Mesenteric fat pad (tissue), 1 donor: ENCODE measurements at regions not wholly inside any gene's neighbourhood (a gene's known extent, or its start where the extent isn't known, plus 50 kb on each side); places are given as distances from the start of the nearest gene placed in this dataset.
"Not testable (repeated sequence)": the region's sequence is repeated elsewhere in the genome, so short reads cannot be mapped to it uniquely, and the experiment has no call there.

Experiments
- DNase-seq: peaks from one replicate; pipeline ENCODE4 v3.0.0-alpha.2; 2020; ENCODE audit warnings: low spot score
- donor health status: DM: yes; HTN: yes; CAD: no.

DNA sequence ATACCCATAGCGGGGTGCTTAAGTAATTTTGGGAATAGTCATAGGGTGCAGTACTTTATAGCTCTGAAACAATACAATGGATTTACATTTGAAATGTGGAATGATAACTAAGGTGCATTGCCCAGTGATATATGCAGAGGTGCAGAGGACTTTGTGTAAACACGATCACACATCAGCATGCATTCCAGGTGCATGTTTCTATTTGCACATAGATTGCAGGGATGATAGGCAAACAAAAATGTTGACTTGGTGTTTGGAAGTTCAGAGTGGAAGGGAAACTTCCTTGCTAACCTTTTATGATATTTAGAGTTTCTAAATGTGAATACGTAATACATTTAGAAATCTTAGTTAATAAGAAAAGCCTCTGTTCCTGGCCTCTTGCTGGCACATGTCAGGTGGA lies 941.5 kb downstream of the TUBA3C start:
- DNase-seq, result not testable (repeated sequence)

DNA sequence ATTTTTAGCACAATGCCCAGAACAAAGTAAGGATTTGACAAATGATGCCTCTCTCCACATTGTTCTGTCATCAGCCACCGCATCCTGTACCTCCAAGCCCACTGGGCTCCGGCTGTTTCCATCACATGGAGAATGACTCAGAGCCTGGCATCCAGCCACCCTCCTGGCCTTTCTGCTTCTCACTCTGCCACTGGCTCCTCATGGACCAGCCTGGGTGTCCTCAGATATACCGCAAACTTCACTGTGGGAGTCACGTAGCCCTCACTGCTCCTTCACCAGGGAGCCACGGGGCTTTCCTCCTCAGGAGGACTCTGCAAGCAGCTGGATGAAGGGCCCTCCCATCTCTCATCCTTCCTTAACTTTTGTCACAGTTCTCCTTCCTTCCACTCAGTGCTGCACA lies 943.0 kb downstream of the TUBA3C start:
- DNase-seq, result not testable (repeated sequence)

DNA sequence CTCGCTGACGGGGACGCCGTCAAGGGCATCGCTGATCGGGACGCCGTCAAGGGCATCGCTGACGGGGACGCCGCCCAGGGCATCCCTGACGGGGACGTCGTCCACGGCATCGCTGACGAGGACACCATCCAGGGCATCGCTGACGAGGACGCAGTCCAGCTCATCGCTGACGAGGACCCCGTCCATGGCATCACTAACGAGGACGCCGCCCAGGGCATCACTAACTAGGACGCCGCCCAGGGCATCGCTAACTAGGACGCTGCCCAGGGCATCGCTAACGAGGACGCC lies 945.2 kb downstream of the TUBA3C start:
- no peak for DNase-seq

DNA sequence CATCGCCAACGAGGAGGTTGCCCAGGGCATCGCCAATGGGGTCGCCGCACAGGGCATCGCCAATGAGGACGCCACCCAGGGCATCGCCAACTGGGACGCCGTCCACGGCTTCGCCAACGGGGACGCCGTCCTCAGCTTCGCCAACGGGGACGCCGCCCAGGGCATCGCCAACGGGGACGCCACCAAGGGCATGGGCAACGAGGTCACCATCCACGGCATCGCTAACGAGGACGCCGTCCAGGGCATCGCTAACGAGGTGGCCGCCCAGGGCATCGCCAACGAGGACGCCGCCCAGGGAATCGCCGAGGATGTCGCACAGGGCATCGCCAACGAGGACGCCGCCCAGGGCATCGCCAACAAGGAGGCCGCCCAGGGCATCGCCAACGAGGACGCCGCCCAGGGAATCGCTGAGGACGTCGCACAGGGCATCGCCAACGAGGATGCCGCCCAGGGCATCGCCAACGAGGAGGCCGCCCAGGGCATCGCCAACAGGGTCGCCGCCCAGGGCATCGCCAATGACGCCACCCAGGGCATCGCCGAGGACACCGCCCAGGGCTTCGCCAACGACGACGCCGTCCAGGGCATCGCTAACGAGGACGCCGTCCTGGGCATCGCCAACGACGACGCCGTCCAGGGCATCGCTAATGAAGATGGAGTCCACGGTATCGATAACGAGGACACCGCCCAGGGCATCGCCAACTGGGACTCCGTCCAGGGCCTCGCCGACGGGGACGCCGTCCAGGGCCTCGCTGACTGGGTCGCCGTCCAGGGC lies 945.7 kb downstream of the TUBA3C start:
- DNase-seq, result no peak

DNA sequence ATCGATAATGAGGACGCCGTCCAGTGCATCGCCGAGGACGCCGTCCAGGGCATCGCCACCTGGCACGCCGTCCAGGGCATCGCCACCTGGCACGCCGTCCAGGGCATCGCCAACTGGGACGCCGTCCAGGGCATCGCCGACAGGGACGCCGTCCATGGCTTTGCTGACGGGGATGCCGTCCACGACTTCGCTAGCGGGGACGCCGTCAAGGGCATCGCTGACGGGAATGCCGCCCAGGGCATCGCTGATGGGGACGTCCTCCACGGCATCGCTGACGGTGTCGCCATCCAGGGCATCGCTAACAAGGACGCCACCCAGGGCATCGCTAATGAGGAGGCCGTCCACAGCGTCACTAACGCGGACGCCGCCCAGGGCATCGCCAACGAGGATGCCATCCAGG lies 946.5 kb downstream of the TUBA3C start:
- DNase-seq, result no peak

DNA sequence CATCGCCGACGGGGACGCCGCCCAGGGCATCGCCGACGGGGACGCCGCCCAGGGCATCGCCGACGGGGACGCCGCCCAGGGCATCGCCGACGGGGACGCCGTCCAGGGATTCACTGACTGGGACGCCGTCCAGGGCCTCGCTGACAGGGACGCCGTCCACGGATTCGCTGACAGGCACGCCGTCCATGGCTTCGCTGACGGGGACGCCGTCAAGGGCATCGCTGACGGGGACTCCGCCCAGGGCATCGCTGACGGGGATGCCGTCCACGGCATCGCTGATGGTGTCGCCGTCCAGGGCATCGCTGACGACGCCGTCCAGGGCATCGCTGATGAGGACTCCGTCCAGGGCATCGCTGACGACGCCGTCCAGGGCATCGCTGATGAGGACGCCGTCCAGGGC lies 947.2 kb downstream of the TUBA3C start:
- not testable (repeated sequence) for DNase-seq

DNA sequence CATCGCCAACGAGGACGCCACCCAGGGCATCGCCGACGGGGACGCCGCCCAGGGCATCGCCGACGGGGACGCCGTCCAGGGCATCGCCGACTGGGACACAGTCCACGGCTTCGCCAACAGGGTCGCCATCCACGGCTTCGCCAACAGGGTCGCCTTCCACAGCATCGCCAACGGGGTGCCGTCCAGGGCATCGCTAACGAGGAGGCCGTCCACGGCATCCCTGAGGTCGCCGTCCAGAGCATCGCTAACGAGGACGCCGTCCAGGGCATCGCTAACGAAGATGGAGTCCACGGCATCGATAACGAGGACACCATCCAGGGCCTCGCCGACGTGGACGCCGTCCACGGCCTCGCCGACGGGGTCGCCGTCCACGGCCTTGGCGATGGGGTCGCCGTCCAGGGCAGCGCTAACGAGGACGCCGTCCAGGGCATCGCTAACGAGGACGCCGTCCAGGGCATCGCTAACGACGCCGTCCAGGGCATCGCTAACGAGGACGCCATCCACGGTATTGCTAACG lies 947.8 kb downstream of the TUBA3C start:
- DNase-seq, result no peak

DNA sequence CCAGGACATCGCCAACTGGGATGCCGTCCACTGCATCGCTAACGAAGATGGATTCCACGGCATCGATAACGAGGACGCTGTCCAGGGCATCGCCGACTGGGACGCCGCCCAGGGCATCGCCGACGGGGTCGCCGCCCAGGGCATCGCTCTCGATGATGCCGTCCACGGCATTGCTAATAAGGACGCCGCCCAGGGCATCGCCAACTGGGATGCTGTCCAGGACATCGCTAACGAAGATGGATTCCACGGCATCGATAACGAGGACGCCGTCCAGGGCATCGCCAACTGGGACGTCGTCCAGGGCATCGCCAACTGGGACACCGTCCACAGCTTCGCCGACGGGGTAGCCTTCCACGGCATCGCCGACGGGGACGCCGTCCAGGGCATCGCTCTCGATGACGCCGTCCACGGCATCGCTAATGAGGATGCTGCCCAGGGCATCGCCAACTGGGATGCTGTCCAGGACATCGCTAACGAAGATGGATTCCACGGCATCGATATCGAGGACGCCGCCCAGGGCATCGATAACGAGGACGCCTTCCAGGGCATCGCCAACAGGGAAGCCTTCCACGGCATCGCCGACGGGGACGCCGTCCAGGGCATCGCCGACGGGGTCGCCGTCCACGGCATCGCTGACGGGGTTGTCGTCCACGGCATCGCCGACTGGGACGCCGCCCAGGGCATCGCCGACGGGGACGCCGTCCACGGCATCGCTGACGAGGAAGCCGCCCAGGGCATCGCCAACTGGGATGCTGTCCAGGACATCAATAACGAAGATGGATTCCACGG lies 948.4 kb downstream of the TUBA3C start:
- DNase-seq, result no peak

DNA sequence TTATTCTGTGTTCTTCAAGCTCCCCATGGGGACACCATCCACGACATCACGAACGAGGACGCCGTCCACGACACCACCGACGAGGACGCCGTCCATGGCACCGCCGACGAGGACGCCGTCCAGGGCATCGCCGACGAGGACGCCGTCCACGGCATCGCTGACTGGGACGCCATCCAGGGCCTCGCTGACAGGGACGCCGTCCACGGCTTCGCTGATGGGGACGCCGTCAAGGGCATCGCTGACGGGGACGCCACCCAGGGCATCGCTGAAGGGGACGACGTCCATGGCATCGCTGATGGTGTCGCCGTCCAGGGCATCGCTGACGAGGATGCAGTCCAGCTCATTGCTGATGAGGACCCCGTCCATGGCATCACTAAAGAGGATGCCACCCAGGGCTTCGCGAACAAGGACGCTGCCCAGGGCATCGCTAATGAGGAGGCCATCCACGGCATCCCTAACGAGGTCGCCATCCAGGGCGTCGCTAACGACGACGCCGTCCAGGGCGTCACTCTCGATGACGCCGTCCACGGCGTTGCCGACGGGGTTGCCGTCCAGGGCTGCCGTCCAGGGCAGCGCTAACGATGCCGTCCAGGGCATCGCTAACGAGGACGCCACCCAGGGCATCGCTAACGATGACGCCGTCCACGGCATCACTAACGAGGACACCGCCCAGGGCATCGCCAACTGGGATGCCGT lies 949.2 kb downstream of the TUBA3C start:
- DNase-seq, result no peak

DNA sequence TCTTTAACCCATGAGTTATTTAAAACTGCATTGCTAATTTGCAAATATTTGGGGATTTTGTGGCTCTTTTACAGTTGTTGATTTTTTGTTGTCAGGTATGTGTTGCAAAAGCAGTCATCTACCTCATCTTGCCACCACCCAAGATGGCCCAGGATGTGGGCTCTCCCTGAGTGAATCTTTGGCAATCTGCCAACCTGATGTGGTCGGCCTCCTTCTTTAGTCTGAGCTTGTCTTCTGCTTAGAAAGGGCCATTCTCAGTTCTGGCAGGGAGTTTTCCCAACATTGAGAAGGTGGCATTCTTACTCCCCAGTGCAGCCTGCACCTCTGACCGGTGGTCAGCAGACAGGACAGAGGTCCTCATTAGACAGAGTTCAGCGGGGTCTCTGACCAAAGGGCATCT lies 957.2 kb downstream of the TUBA3C start:
- not testable (repeated sequence) for DNase-seq

DNA sequence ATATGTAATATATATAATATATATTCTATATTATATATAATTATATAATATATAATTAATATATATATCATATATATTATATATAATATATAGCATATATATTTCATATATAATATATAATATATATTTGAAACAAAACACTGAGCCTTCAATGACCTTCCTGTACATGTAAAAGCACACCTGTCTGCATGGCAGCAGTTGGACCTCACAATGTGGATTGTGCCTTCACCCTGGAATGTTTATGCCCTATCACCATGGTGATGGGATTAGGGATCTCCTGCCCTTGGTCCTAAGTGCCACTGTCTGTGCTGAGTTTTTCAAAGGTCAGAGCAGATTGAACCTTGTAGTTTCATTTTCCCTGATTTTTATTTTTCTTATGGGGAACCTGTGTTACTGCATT lies 966.9 kb downstream of the TUBA3C start:
- not testable (repeated sequence) for DNase-seq

DNA sequence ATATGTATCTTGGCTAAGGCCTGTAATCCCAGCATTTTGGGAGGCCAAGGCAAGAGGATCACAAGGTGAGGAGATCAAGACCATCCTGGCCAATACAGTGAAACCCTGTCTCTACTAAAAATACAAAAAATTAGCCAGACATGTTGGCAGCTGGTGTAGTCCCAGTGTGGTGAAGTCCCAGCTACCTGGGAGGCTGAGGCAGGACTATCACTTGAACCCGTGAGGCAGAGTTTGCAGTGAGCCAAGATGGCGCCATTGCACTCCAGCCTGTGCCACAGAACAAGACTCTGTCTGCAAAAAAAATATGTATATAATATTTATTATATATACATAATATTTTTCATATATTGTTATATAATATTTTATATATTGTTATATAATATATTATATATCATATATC lies 968.1 kb downstream of the TUBA3C start:
- DNase-seq, result not testable (repeated sequence)

DNA sequence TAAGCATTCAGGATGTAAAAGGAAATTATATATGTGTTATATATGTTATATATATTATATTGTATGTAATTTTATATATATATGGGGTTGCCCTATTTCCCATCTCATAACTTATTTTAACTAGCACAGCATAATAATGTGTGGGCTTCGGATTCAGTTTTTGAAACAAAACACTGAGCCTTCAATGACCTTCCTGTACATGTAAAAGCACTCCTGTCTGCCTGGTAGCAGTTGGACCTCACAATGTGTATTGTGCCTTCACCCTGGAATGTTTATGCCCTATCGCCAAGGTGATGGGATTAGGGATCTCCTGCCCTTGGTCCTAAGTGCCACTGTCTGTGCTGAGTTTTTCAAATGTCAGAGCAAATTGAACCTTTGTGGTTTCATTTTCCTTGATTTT lies 968.8 kb downstream of the TUBA3C start:
- DNase-seq, result no peak

DNA sequence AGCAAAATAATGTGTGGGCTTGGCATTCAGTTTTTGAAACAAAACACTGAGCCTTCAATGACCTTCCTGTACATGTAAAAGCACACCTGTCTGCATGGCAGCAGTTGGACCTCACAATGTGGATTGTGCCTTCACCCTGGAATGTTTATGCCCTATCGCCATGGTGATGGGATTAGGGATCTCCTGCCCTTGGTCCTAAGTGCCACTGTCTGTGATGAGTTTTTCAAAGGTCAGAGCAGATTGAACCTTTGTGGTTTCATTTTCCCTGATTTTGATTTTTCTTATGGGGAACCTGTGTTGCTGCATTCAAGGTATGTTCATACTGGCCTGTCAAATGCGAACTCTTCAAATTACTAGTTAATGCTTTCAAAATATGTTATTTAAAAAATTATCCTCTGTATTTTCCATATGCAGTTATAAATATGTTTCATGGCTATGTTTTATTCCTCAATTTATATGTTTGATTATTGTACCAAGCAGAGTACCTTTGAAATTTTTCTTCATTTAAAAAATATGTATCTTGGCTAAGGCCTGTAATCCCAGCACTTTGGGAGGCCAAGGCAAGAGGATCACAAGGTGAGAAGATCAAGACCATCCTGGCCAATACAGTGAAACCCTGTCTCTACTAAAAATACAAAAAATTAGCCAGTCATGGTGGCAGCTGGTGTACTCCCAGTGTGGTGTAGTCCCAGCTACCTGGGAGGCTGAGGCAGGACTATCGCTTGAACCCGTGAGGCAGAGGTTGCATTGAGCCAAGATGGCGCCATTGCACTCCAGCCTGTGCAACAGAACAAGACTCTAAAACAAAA lies 969.7 kb downstream of the TUBA3C start:
- DNase-seq, result peak; percentile 99

DNA sequence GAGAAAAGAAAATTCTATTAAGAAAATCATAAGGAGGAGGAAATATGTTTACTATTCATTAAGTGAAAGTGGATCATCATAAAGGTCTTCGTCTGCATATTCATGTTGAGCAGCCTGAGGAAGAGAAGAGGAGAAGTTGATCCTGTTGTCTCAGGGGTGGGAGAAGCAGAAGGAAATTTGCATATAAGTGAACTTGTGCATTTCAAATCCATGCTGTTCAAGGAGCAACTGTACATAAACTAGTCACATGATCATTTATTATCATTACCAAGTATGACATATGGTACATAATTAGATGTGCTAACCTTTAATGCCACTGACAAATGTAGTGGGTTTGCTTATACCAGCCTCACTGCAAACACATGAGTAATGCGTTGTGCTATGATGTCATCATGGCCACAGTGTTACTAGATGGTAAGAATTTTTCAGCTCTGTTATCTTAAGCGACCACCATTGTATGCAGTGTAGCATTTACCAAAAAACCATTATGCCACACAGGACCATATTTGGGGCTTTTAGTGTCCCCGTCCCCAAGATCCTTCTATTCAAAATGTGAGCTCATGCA lies 976.9 kb downstream of the TUBA3C start:
- DNase-seq, result not testable (repeated sequence)

DNA sequence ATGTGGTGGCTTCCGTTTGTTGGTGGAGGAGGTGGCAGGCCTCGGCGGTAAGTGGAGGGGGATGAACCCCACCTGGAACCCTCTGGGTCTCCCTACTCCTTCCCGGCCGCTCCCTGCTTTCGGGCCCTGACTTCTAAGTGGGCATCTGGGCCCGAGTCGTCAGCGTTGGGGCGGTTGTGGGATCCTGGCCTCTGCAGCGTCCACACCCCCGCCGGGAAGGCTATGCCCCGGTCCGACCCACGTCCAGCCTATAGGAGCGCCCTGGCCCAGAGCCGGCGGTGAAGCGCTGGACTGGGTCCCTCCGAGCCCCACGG lies 986.3 kb downstream of the TUBA3C start:
- not testable (repeated sequence) for DNase-seq

DNA sequence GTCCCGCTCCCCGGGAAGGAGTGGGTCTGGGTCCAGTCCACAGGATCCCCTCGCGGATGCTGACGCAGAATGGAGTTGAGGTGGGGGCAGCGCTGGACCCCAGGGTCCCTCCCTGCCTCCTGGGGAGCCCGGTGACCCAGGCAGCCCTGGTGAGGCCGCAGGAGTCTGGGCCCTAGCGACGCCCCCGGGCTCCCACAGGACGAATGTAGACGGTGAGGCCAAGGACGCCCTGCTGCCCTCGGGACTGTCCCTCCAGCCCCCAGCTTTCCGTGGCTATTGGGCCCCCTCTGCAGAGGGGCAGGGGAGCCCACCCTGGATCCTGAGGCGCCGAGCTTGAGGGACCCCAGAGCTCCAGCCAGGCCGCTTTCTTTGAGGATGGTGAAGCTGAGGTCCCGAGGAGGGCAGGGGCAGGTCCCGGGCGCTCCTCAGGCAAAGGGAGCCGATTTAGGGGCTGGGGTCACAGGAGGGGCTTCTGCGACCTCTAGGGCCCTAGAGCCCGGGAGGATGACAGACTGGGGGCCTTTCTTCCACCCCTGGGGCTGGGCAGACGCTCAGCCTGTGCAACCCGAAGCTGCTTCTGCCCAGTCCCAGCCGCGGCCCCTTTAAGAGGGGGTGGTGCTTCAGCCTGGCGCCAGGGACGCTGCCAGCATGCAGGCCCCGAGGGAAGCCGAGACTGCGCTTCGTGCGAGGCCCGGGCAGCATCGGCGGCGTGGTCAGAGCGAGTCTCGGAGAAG lies 986.8 kb downstream of the TUBA3C start:
- DNase-seq, result not testable (repeated sequence)

DNA sequence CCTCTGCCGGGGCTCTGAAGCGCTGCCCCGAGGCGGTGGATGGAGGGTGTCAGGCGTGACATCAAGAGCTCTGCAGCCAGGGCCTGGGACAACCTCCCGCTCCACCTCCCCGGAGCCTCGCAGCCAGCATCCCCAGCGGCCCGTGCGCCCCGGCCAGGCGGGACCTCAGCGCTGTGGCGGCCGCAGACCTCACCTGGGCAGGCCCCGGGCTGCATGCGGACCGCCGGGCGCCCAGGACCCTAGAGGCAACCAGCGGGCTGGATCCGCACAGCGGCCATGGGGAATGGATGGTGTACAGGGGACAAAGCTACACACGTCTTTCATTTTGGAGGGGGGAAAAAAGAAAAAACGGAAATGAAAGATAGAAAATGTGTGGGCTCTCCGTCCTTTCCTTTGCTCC lies 987.5 kb downstream of the TUBA3C start:
- DNase-seq, result not testable (repeated sequence)
